Left lung (tissue), 4 donors: ENCODE measurements at regions not wholly inside any gene's neighbourhood (a gene's known extent, or its start where the extent isn't known, plus 50 kb on each side); places are given as distances from the start of the nearest gene placed in this dataset.

Experiments
- ATAC-seq: fragments of 200-7000 bp; cut with Tn5 transposase; one replicate; pipeline ENCODE4 v1.9.1; 2020; ENCODE audit warnings: moderate library complexity
- DNase-seq, 4 donors: peaks; one replicate each; pipeline ENCODE4 v3.0.0-alpha.2; 2013 to 2020
- H3K27ac ChIP-seq, 2 donors: fragments of 200-600 bp; sonication (generic) in 1 of 2; one replicate each; pipeline versions ENCODE4 v1.5.0 to v1.8.0; 2020 to 2021
- H3K27me3 ChIP-seq, 2 donors: fragments of 200-600 bp; sonication (generic) in 1 of 2; one replicate each; pipeline versions ENCODE4 v1.5.0 to v1.8.0; 2020 to 2021
- H3K36me3 ChIP-seq, 2 donors: fragments of 200-600 bp; sonication (generic) in 1 of 2; one replicate each; pipeline versions ENCODE4 v1.5.0 to v1.8.0; 2020 to 2021
- H3K4me1 ChIP-seq, 2 donors: fragments of 200-600 bp; one replicate each; pipeline ENCODE4 v1.8.0; 2021
- H3K4me3 ChIP-seq, 2 donors: fragments of 200-600 bp; sonication (generic) in 1 of 2; one replicate each; pipeline versions ENCODE4 v1.5.0 to v1.8.0; 2020 to 2021; ENCODE audit warnings: mild to moderate bottlenecking in 1 of 2
- H3K9me3 ChIP-seq, 2 donors: fragments of 200-600 bp; sonication (generic) in 1 of 2; one replicate each; pipeline versions ENCODE4 v1.5.0 to v1.8.0; 2020 to 2021
- CTCF ChIP-seq, 2 donors: fragments of 200-600 bp; sonication (generic) in 1 of 2; IDR thresholded peaks; one replicate each; pipeline versions ENCODE4 v1.5.0 to v1.8.0; 2021; ENCODE audit warnings: antibody characterized with exemption in 2 of 2
- intact Hi-C, 2 donors: fragments of 100-400 bp; cut with DNase I; formaldehyde crosslinking; loops; one replicate each; pipeline versions ENCODE4 v1.11.2 to v1.14.2; 2022
- donor health status: DM: no; HTN: yes; CAD: no.
- donor health status: DM: no; HTN: no; CAD: no.

GRCh38 chr5:133680830-133681565, 68.7 kb upstream of the FSTL4 start:
- DNase-seq (peak in 2 of 4 donors; percentile 15 to 47), ATAC-seq (no peak)
- no peaks in the 10 kb centered on the region for H3K9me3 ChIP-seq
- H3K27ac ChIP-seq: no peak overlapping the region
- TF ChIP-seq CTCF (IDR thresholded peaks at IDR 0.05): no peak
- no peaks in the 10 kb centered on the region for H3K27me3 ChIP-seq
- no peak overlapping the region for H3K4me3 ChIP-seq
- H3K4me1 ChIP-seq: no peaks in the 10 kb centered on the region
- intact Hi-C loops: no loop called here
- no peaks in the 10 kb centered on the region for H3K36me3 ChIP-seq

- TF ChIP-seq CTCF (IDR thresholded peaks at IDR 0.05): no peak
- intact Hi-C loops: no loop called here
- ATAC-seq: no peak
These were observed 67.2 kb upstream of the FSTL4 start for GRCh38 chr5:133679534-133679933.

GRCh38 chr5:133675376-133676154, 63.2 kb upstream of the FSTL4 start:
- Histone ChIP-seq H3K27ac (no peak overlapping the region), H3K9me3 (peaks cover 0 to 7% of the 10 kb centered on the region in 2 donors), H3K36me3 (no peaks in the 10 kb centered on the region), H3K4me1 (no peaks in the 10 kb centered on the region), H3K4me3 (no peak overlapping the region), H3K27me3 (no peaks in the 10 kb centered on the region)
- intact Hi-C loops: no loop called here
- ATAC-seq: no peak
- no peak for DNase-seq
- no peak for TF ChIP-seq CTCF (IDR thresholded peaks at IDR 0.05)

More at GRCh38 chr5:133679534-133679933, 67.2 kb upstream of the FSTL4 start:
- DNase-seq: no peak
- H3K4me3 ChIP-seq: no peak overlapping the region
- H3K9me3 ChIP-seq: no peaks in the 10 kb centered on the region
- H3K4me1 ChIP-seq: no peaks in the 10 kb centered on the region
- H3K27me3 ChIP-seq: no peaks in the 10 kb centered on the region
- no peaks in the 10 kb centered on the region for H3K36me3 ChIP-seq
- H3K27ac ChIP-seq: no peak overlapping the region

- peaks cover 0 to 5% of the 10 kb centered on the region in 2 donors for H3K27me3 ChIP-seq
- DNase-seq (no peak), ATAC-seq (no peak)
- no peaks in the 10 kb centered on the region for H3K4me1 ChIP-seq
- intact Hi-C loops: no loop called here
- H3K9me3 ChIP-seq: peaks cover 0 to 14% of the 10 kb centered on the region in 2 donors
- no peak overlapping the region for H3K27ac ChIP-seq
- H3K4me3 ChIP-seq: no peak overlapping the region
- no peaks in the 10 kb centered on the region for H3K36me3 ChIP-seq
- TF ChIP-seq CTCF (IDR thresholded peaks at IDR 0.05): no peak
These were observed 58.0 kb upstream of the FSTL4 start for GRCh38 chr5:133670336-133670735.

GRCh38 chr5:133669472-133669871, 57.1 kb upstream of the FSTL4 start:
- Histone ChIP-seq H3K4me3 (no peak overlapping the region), H3K9me3 (peaks cover 0 to 14% of the 10 kb centered on the region in 2 donors), H3K27me3 (peaks cover 0 to 5% of the 10 kb centered on the region in 2 donors), H3K36me3 (no peaks in the 10 kb centered on the region), H3K4me1 (no peaks in the 10 kb centered on the region), H3K27ac (no peak overlapping the region)
- TF ChIP-seq CTCF (IDR thresholded peaks at IDR 0.05): no peak
- ATAC-seq: no peak
- intact Hi-C loops: no loop called here
- no peak for DNase-seq
